HL-60 (cell line): ENCODE measurements at regions not wholly inside any gene's neighbourhood (a gene's known extent, or its start where the extent isn't known, plus 50 kb on each side); places are given as distances from the start of the nearest gene placed in this dataset.

Experiments used
- POLR2AphosphoS5 ChIP-seq: IDR thresholded peaks from 2 replicates; pipeline ENCODE4 v1.6.1; 2012; ENCODE audit warnings: low read depth
- TF ChIP-seq, protein P1 (sequence below): IDR thresholded peaks from one replicate; pipeline ENCODE4 v1.5.1; 2011; ENCODE audit warnings: low read length, control low read depth, inconsistent platforms; ENCODE audit not compliant: insufficient read depth
- TF ChIP-seq, protein P2 (sequence below): IDR thresholded peaks from 2 replicates; pipeline ENCODE4 v1.6.1; 2012; ENCODE audit warnings: low read depth; ENCODE audit not compliant: insufficient replicate concordance

GRCh38 chr4:14943749-14944148 lies 58.5 kb upstream of the CPEB2 start:
- TF ChIP-seq, protein P1, sequence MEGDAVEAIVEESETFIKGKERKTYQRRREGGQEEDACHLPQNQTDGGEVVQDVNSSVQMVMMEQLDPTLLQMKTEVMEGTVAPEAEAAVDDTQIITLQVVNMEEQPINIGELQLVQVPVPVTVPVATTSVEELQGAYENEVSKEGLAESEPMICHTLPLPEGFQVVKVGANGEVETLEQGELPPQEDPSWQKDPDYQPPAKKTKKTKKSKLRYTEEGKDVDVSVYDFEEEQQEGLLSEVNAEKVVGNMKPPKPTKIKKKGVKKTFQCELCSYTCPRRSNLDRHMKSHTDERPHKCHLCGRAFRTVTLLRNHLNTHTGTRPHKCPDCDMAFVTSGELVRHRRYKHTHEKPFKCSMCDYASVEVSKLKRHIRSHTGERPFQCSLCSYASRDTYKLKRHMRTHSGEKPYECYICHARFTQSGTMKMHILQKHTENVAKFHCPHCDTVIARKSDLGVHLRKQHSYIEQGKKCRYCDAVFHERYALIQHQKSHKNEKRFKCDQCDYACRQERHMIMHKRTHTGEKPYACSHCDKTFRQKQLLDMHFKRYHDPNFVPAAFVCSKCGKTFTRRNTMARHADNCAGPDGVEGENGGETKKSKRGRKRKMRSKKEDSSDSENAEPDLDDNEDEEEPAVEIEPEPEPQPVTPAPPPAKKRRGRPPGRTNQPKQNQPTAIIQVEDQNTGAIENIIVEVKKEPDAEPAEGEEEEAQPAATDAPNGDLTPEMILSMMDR = no peak
- TF ChIP-seq POLR2AphosphoS5 = no peak
- TF ChIP-seq, protein P2, sequence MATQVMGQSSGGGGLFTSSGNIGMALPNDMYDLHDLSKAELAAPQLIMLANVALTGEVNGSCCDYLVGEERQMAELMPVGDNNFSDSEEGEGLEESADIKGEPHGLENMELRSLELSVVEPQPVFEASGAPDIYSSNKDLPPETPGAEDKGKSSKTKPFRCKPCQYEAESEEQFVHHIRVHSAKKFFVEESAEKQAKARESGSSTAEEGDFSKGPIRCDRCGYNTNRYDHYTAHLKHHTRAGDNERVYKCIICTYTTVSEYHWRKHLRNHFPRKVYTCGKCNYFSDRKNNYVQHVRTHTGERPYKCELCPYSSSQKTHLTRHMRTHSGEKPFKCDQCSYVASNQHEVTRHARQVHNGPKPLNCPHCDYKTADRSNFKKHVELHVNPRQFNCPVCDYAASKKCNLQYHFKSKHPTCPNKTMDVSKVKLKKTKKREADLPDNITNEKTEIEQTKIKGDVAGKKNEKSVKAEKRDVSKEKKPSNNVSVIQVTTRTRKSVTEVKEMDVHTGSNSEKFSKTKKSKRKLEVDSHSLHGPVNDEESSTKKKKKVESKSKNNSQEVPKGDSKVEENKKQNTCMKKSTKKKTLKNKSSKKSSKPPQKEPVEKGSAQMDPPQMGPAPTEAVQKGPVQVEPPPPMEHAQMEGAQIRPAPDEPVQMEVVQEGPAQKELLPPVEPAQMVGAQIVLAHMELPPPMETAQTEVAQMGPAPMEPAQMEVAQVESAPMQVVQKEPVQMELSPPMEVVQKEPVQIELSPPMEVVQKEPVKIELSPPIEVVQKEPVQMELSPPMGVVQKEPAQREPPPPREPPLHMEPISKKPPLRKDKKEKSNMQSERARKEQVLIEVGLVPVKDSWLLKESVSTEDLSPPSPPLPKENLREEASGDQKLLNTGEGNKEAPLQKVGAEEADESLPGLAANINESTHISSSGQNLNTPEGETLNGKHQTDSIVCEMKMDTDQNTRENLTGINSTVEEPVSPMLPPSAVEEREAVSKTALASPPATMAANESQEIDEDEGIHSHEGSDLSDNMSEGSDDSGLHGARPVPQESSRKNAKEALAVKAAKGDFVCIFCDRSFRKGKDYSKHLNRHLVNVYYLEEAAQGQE = no peak
